HG02571 (cell line): ENCODE measurements at regions not wholly inside any gene's neighbourhood (a gene's known extent, or its start where the extent isn't known, plus 50 kb on each side); places are given as distances from the start of the nearest gene placed in this dataset.
"Not testable (repeated sequence)": the region's sequence is repeated elsewhere in the genome, so short reads cannot be mapped to it uniquely, and the experiment has no call there.

Experiments used
- ATAC-seq: cut with Tn5 transposase; IDR thresholded peaks from one replicate; pipeline ENCODE4 v1.9.1; 2021; ENCODE audit warnings: mild to moderate bottlenecking, moderate library complexity; ENCODE audit not compliant: unreplicated experiment

DNA sequence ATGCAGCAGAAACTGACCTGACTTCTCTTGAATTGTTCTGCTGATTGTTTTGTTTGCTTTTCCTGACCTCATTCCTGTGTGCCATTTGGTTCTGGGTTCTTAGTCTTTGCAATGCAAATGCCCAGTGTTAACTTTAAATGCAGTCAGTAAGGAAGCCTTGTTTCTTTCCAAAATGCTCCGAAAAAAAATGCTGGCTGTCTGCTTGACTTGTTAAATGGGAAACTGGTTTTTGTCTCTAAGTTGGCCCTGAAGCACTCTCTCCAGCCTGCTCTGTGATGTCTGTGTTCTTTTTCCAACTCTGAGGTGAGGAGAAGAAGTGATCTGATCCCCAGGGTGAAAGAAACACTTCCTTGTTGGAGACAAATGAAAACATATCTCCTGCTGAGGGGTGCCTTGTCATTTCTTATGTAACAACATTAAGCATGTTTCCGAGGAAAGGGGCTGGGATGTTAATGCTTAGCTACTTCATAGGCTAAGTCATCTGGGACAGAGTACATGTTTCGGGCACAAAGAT is 256.3 kb upstream of the ADGRL4 start:
- ATAC-seq = no peak

GRCh38 chr1:79259390-79260336 is 253.1 kb upstream of the ADGRL4 start:
- no peak for ATAC-seq

DNA sequence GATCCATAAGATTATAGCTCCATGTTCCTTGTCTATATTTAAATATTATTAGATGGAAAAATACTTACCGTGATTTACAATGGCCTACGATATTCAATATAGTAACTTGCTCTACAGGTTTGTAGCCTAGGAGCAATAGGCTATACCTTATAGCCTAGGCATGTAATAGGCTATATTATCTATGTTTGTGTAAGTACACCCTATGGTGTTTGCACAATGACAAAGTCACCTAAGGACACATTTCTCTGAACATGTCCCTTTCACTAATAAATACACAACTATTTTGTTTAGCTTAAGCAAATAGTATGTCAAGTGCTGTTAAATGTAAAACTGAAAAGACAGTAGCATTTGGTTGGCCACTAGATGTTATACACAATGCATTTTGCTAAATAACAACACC is 248.9 kb upstream of the ADGRL4 start:
- no peak for ATAC-seq

DNA sequence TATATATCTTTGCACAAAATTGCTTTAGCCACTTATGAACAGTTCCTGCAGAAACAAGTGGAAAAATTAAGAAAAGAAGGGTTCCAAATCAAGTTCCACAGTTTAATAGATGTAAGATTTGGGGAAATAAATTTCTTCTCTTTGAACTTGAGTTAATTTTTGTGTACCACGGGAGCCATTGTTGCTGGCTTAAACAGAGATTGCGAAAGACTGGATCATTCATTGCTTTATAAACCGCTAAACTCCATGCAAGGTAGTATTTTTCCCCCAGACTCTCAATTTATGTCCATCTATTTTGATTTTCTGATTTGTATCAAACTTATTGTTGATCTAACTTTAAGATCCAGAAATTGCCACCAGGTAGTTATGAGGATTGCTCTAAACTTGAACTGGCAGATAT is 246.1 kb upstream of the ADGRL4 start:
- ATAC-seq = no peak

DNA sequence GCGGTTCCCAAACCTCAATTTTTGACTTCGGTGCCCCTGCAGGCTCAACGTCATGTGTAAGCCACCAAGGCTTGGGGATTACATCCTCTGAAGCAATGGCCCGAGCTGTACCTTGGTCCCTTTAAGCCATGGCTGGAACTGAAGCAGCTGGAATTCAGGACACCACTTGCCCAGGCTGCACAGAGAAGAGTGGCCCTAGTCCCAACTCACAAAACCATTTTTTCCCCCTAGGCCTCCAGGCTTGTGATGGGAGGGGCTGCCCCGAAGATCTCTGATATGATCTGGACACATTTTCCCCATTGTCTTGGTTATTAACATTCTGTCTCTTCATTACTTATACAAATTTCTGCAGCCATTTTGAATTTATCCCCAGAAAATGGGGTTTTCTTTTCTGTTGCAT is 233.3 kb upstream of the ADGRL4 start:
- ATAC-seq = no peak

DNA sequence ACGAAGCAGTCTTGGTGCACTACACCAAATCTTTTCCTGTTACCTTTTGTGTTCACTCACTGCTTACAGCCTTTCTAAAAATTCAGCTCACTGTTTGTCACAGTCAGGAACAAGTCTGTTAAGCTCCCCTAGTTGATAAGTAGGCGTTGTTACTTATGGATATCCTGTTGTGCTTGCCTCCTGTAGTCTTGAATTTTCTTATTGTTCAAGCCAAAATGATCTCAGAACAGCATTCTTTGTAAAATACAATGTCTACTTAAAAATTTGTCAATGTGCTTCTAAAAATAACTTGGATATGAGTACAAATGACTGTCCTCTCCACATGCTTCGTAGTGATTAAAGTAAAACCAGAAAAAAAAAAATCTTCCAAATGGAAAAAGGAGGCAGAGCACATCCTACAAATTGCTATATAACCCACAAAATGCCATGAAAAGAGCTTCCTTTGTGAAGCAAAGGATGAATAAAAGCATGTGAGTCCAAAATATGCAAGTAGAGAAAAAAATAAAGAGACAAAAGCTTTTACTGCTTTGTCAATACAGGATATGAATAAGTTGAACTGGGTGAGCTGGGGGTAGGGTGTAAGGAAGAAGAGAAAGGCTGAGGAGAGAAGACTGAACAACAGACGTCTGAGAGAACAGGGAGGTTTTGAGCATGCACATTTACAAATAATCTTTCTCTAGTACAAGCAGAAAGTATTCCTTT is 228.9 kb upstream of the ADGRL4 start:
- no peak for ATAC-seq

GRCh38 chr1:79232818-79233217 is 226.3 kb upstream of the ADGRL4 start:
- no peak for ATAC-seq

DNA sequence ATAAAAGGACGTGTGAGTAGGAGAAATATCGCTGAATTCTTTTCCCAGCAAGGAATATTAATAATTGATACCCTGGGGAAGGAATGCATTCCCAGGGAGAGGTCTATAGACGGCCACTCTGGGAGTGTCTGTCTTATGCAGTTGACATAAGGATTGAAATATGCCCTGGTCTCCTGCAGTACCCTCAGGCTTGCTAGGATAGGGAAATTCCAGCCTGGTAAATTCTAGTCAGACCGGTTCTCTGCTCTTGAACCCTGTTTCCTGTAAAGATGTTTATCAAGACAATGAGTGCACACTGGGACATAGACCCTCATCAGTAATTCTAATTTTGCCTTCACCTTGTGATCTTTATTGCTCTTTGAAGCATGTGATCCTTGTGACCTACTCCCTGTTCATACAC is 224.2 kb upstream of the ADGRL4 start:
- ATAC-seq = not testable (repeated sequence)

- ATAC-seq = no peak
These were observed 220.4 kb upstream of the ADGRL4 start for GRCh38 chr1:79226963-79227362.

- no peak for ATAC-seq
These were observed 218.0 kb upstream of the ADGRL4 start for GRCh38 chr1:79224537-79224936.

DNA sequence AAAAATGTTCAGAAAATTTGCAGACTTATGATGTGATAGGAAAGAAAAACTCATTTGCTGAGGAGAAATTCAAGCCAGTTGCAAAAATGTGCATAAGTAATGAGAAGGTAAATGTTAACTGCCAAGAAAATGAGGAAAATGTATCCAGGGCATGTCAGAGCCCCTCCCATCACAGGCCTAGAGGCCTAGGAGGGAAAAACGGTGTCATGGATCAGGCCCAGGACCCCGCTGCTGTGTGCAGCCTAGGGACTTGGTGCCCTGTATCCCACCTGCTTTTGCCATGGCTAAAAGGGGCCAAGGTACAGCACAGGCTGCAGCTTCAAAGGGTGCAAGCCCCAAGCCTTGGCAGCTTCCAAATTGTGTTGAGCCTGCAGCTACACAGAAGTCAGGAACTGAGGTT is 214.0 kb upstream of the ADGRL4 start:
- no peak for ATAC-seq

DNA sequence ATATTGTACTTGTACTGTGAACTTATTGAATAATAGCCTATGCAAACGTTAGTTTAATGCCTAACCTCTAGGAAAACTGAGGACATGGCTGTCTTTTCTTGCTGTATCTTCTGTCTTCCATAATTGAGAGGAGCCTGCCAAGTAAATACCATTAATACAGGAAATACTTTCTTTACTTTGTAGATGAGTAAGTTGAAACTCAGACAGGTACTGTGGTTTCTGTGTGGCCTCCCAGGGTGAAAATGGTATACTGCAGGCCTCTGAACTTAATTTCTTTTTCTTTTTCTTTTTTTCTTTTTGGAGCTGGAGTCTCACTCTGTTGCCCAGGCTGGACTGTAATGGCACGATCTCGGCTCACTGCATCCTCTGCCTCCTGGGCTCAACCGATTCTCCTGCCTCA is 208.8 kb upstream of the ADGRL4 start:
- ATAC-seq = no peak

- ATAC-seq = no peak
These were observed 201.3 kb upstream of the ADGRL4 start for GRCh38 chr1:79207786-79208185.

- no peak for ATAC-seq
These were observed 200.8 kb upstream of the ADGRL4 start for GRCh38 chr1:79207331-79207730.

DNA sequence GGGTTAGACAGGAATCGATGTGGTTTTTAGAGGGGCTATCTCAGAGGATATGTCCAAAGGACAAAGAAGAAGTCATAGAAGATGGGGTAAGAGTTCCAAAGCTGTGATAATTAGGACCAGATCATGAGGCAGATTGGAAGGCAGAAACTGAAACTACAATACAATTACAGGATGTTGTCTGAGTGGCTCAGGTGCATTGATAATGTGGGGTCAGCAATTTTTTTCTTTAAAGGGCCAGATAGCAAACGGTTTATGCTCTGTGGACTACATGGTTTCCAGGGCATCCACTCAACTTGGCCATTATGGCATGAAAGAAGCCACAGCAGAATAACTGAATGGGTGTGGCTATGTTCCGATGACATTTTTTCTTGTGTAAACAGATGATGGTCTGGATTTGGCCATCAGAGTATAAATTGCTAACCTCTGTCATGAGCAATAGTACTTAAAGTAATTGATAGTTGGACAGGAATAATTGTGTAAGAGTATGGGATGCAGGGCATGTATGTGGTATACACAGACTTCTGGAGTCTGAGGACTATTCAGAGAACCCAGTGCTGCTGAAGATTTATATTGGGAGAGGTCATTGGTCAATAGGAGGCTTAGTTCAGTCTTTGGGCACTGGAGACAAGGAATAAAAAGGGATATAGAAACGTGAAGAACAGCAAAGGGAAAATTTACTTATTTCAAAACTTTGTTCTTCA is 198.4 kb upstream of the ADGRL4 start:
- ATAC-seq = no peak

DNA sequence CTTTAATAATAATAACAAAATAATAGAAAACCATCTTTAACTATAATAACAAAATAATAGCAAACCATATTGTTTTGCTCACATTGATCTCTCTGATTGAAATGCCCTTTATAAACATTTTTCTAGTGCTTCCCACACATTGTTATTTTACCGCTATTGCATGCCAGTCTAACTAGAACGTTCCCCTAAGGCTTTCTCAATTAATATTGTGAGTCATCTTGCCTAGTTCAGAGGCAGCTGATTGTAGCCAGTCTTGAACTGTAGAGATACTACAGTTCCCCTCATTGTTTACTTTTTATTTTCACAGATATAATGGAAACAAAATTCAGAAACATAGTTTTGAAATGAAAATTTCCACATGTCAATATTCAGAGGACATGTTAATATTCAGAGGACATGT is 192.3 kb upstream of the ADGRL4 start:
- ATAC-seq = no peak

DNA sequence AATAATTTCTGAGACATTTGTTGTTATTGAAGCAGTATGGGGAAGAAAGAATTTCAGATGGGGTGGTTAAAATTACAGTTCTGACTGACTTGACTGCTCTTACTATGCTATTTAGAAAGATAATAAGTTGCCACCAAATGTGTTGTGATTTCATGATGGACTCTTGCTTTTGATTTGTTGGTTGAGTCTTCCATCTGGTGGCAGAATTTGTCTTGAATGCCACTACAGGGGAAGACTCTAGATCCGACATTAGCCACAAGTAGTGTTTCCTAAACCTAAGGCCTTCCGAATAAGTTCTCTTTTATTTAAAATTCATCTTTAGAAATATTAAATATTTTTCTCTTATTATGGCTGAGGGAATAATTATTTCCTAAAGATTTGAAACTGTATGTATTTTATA is 190.9 kb upstream of the ADGRL4 start:
- no peak for ATAC-seq

GRCh38 chr1:79196211-79196610 is 189.7 kb upstream of the ADGRL4 start:
- no peak for ATAC-seq

- peak; percentile 42 for ATAC-seq
These were observed 186.9 kb upstream of the ADGRL4 start for GRCh38 chr1:79193211-79194079.

DNA sequence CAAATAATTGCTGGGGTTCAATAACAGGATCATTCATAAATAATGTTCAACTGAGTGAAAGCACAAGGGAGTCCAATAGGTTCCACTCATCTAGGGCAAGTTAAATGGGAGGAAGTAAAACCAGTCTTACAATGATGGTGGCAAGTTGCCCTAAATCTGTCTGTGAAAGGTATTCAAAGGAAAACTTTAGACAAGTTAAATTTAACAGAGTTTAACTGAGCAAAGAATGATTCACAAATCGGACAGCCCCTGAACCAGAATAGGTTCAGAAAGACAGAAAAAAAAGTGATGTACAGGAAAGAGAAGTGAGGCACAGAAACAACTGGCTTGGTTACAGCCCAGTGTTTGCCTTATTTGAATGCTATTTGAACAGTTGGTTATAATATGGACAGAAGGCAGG is 183.5 kb upstream of the ADGRL4 start:
- ATAC-seq = peak; percentile 44
